ENCODE measurements at regions not wholly inside any gene's neighbourhood (a gene's known extent, or its start where the extent isn't known, plus 50 kb on each side); places are given as distances from the start of the nearest gene placed in this dataset.

DNA sequence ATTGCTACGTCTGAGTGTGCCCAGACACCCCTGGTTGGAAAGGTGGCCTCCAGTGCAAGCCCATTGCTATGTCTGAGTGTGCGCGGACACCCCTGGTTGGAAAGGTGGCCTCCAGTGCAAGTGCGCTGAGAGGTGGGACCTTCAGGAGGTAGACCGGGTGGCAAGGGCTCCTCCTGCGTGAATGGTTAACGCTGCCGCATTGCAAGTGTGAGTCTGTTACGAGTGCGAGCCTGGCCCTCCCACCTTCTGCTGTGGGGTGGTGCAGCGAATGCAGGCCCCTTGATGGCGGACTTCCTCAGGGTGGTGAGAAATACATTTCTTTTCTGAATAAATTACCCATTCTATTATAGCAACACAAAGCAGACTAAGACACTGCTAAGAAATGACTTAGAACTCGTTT is 208.8 kb downstream of the DLL1 start:
- Histone ChIP-seq H3K27ac (ENCODE audit: low read depth, low read length) (no peak overlapping the region), H3K4me3 (ENCODE audit: low read depth, low read length) (no peak overlapping the region), H3K9me3 (ENCODE audit: control insufficient read depth, insufficient read depth, low read length) (peaks cover 80% of the 10 kb centered on the region), H3K27me3 (ENCODE audit: control insufficient read depth, insufficient read depth, low read length) (no peaks in the 10 kb centered on the region)
- CTCF ChIA-PET, result no interaction called here
- TF ChIP-seq, protein P1, sequence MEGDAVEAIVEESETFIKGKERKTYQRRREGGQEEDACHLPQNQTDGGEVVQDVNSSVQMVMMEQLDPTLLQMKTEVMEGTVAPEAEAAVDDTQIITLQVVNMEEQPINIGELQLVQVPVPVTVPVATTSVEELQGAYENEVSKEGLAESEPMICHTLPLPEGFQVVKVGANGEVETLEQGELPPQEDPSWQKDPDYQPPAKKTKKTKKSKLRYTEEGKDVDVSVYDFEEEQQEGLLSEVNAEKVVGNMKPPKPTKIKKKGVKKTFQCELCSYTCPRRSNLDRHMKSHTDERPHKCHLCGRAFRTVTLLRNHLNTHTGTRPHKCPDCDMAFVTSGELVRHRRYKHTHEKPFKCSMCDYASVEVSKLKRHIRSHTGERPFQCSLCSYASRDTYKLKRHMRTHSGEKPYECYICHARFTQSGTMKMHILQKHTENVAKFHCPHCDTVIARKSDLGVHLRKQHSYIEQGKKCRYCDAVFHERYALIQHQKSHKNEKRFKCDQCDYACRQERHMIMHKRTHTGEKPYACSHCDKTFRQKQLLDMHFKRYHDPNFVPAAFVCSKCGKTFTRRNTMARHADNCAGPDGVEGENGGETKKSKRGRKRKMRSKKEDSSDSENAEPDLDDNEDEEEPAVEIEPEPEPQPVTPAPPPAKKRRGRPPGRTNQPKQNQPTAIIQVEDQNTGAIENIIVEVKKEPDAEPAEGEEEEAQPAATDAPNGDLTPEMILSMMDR (IDR thresholded peaks at IDR 0.05; ENCODE audit: low read depth, low read length), result no peak
- DNase-seq (ENCODE audit: low read depth, low spot score), result no peak
- POLR2A ChIA-PET, result no interaction called here

DNA sequence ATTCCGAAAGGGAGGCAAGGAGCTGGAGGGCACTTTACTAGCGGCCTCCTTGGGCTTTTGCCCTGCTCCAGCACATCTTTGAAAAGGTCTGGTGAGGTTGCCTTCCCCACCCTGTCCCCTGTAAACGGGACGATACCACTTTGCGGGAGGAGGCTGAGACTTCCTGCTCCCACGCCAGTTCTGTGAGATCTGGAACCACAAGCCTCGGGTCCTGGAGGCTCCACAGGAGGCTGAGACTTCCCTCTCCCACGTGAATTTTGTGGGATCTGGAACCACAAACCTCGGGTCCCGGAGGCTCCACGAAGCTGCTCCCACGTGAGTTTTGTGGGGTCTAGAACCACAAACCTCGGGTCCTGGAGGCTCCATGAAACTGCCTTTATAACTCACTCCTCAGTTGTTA is 209.3 kb downstream of the DLL1 start:
- H3K27ac ChIP-seq (ENCODE audit: low read depth, low read length), result no peak overlapping the region
- TF ChIP-seq, protein P1 (IDR thresholded peaks at IDR 0.05; ENCODE audit: low read depth, low read length), result no peak
- ChIA-PET CTCF (no interaction called here), POLR2A (no interaction called here)
- H3K9me3 ChIP-seq (ENCODE audit: control insufficient read depth, insufficient read depth, low read length), result peaks cover 79% of the 10 kb centered on the region
- no peaks in the 10 kb centered on the region for H3K27me3 ChIP-seq (ENCODE audit: control insufficient read depth, insufficient read depth, low read length)
- no peak overlapping the region for H3K4me3 ChIP-seq (ENCODE audit: low read depth, low read length)
- DNase-seq (ENCODE audit: low read depth, low spot score), result no peak

DNA sequence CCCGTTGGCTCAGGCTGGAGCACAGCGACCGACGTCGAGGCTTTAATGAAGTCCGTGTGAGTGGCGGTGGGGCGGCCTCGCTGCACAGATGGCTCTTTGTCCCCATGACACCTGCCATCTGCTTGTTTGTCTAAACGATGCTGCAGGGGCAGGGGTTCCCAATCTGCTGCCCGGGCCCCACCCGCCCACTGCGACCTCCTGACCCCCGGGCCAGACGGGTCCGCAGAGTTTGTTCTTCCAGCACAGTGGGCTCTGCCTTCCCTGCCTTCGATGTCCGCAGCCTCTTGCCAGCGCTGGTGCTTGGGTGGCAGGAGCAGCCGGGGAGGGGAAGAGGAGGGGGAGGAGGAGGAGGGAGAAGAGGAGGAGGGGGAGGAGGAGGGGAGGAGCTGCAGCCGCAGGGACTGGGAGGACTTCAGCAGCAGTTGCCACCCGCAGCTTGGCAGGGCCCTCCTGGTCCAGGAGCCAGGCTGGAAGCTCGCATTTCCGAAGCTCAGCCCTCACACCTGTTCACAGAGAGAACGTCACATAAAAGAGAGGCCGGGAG is 210.0 kb downstream of the DLL1 start:
- CTCF ChIA-PET, result no interaction called here

DNA sequence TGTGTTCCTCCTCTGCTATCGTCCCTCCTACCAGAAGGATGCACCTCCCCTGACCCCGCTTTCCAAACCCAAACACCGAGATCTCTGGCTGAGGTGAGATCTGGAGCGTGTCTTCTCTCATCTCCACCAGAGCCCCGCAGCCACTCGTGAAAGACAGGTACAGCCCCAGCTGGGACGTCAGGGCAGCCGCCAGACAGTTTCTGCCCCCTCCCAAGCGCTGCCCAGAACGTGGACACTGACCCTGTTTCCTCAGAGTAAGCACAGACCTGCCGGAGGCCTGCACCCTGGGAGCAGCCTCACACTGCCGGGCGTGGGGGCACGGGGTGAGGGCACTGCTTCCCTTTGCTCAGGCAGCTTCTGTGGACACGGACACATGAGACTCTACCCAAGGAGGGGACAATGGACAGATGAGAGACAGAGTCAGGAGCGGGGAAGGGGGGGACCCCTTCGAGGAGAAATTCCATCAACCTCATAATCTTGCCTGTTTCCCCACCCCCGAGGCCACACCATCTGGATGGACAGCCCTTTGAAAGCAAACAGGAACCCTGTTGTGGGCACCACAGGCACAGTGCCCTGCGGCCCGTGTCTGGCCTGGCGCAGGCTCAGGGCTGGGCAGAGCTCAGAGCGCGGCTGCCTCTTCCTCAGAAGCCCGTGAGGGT is 210.6 kb downstream of the DLL1 start:
- Histone ChIP-seq H3K27me3 (ENCODE audit: control insufficient read depth, insufficient read depth, low read length) (no peaks in the 10 kb centered on the region), H3K9me3 (ENCODE audit: control insufficient read depth, insufficient read depth, low read length) (peaks cover 82% of the 10 kb centered on the region), H3K27ac (ENCODE audit: low read depth, low read length) (no peak overlapping the region), H3K4me3 (ENCODE audit: low read depth, low read length) (no peak overlapping the region)
- DNase-seq (ENCODE audit: low read depth, low spot score), result no peak
- TF ChIP-seq, protein P1 (IDR thresholded peaks at IDR 0.05; ENCODE audit: low read depth, low read length), result no peak
- POLR2A ChIA-PET, result no interaction called here
- CTCF ChIA-PET, result no interaction called here

More for the DNA sequence above, 210.0 kb downstream of the DLL1 start:
- Histone ChIP-seq H3K4me3 (ENCODE audit: low read depth, low read length) (no peak overlapping the region), H3K27me3 (ENCODE audit: control insufficient read depth, insufficient read depth, low read length) (no peaks in the 10 kb centered on the region), H3K9me3 (ENCODE audit: control insufficient read depth, insufficient read depth, low read length) (peaks cover 83% of the 10 kb centered on the region), H3K27ac (ENCODE audit: low read depth, low read length) (no peak overlapping the region)
- no peak for DNase-seq (ENCODE audit: low read depth, low spot score)
- POLR2A ChIA-PET, result no interaction called here
- TF ChIP-seq, protein P1 (IDR thresholded peaks at IDR 0.05; ENCODE audit: low read depth, low read length), result no peak

DNA sequence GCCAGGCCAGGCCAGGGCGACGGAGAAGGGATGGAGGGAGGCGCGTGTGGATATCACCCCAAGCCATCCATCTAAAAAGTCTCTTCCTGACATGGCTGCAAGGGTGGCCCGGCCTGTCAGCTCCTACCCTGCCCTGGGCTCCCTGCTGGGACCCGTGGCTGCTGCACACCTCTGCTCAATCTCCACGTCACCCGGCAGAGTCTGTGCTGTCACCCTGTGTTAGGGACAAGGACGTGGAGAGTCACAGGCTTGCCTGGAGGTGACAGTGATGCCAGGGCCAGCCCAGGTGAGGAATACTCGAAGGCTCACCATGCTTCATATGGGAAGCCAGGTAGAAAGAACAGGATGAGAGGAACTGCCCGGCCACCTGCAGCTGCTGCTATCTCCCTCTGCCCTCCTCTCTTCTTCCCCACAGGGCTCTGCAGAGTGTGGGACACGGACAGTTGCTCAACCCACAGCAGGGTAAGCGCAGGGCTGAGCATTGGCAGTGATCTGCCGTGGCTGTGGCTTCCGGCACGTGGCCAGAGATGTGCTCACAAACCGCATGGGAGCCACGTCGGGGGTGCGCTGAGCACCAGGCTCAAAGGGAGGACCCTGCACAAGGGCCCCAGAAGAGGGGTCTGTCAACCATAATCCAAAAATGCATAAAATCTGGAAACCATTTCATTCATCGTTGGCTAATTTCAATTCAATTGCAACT is 214.3 kb downstream of the DLL1 start:
- DNase-seq (ENCODE audit: low read depth, low spot score), result no peak
- Histone ChIP-seq H3K27ac (ENCODE audit: low read depth, low read length) (no peak overlapping the region), H3K9me3 (ENCODE audit: control insufficient read depth, insufficient read depth, low read length) (peaks cover 68% of the 10 kb centered on the region), H3K4me3 (ENCODE audit: low read depth, low read length) (no peak overlapping the region), H3K27me3 (ENCODE audit: control insufficient read depth, insufficient read depth, low read length) (no peaks in the 10 kb centered on the region)
- TF ChIP-seq, protein P1 (IDR thresholded peaks at IDR 0.05; ENCODE audit: low read depth, low read length), result no peak
- ChIA-PET POLR2A (no interaction called here), CTCF (no interaction called here)
